ENCODE measurements at regions not wholly inside any gene's neighbourhood (a gene's known extent, or its start where the extent isn't known, plus 50 kb on each side); places are given as distances from the start of the nearest gene placed in this dataset.

DNA sequence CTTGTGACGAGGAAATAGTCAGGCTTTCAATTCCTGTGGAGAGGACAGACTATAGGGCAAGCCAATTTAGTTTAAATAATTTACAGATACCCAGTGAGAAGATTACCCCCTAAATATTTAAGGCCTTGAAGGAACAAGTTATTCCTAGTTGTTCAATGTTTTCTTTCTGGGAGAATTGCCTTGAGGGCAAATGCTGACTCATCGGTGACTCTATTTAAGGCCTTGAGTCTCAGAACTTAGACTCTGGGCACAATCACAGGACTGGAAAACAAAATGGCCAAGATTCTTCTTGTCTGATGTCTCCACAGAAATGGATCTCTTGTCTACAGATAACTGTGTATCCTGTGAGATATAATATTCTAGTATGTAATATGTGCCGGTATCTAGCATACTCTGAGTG, 467.1 kb downstream of the SUCLG1 start:
- TF ChIP-seq CTCF (IDR thresholded peaks at IDR 0.05) (no peak), REST (IDR thresholded peaks at IDR 0.05; ENCODE audit: insufficient read depth in 1 of 2, low read depth in 2 of 2, low read length in 1 of 2) (no peak), SIN3A (IDR thresholded peaks at IDR 0.05; ENCODE audit: borderline replicate concordance, insufficient read depth, low read depth, low read length) (no peak), TCF7L2 (IDR thresholded peaks at IDR 0.05; ENCODE audit: low read depth, low read length) (no peak)

Measured in Panc1 (cell line).